Keratinocyte (primary cell): ENCODE measurements at regions not wholly inside any gene's neighbourhood (a gene's known extent, or its start where the extent isn't known, plus 50 kb on each side); places are given as distances from the start of the nearest gene placed in this dataset.

Experiments used
- DNase-seq: peaks from one replicate; pipeline ENCODE4 v3.0.0-alpha.2; 2011; ENCODE audit warnings: low read depth, missing footprints, low spot score
- FAIRE-seq: peaks from 2 replicates; lab custom pipeline; 2011; peaks lifted over from hg19 to GRCh38; lab: Jason Lieb, UNC
- H2AFZ ChIP-seq: 2 replicates; pipeline ENCODE4 v1.6.0; 2012; ENCODE audit warnings: low read length, control low read depth, inconsistent platforms; ENCODE audit not compliant: control insufficient read depth
- H3K27ac ChIP-seq: 2 replicates; pipeline ENCODE4 v1.5.1; 2011; ENCODE audit warnings: low read length; ENCODE audit not compliant: control insufficient read depth, insufficient read depth
- H3K27me3 ChIP-seq: 3 replicates; pipeline ENCODE4 v1.6.0; 2011; ENCODE audit warnings: low read length; ENCODE audit not compliant: control insufficient read depth, insufficient read depth; ENCODE audit errors: extremely low read depth
- H3K36me3 ChIP-seq, 2 experiments: 2 replicates in 1 of 2; 3 replicates in 1 of 2; pipeline ENCODE4 v1.5.1; 2011; ENCODE audit warnings: low read length in 2 of 2, mild to moderate bottlenecking in 1 of 2; ENCODE audit not compliant: control insufficient read depth in 2 of 2, insufficient read depth in 2 of 2; ENCODE audit errors: extremely low read depth in 1 of 2
- H3K4me1 ChIP-seq: 3 replicates; pipeline ENCODE4 v1.5.1; 2011; ENCODE audit warnings: low read length; ENCODE audit not compliant: control insufficient read depth, insufficient read depth; ENCODE audit errors: extremely low read depth
- H3K4me2 ChIP-seq: 3 replicates; pipeline ENCODE4 v1.6.0; 2011; ENCODE audit warnings: low read depth, low read length; ENCODE audit not compliant: control insufficient read depth, insufficient read depth; ENCODE audit errors: extremely low read depth
- H3K4me3 ChIP-seq, 3 experiments: fragments of 200-600 bp in 1 of 3; sonication (generic) in 1 of 3; 2 replicates in 2 of 3; 3 replicates in 1 of 3; pipeline ENCODE4 v1.5.1; 2011 to 2016; ENCODE audit warnings: low read length in 3 of 3, mild to moderate bottlenecking in 3 of 3, control low read depth in 2 of 3, inconsistent platforms in 1 of 3, low read depth in 1 of 3, mixed read lengths in 1 of 3, mixed run types in 1 of 3, moderate library complexity in 1 of 3; ENCODE audit not compliant: control insufficient read depth in 2 of 3, insufficient read depth in 2 of 3; ENCODE audit errors: extremely low read depth in 1 of 3
- H3K79me2 ChIP-seq: 2 replicates; pipeline ENCODE4 v1.6.0; 2012; ENCODE audit warnings: low read length; ENCODE audit not compliant: control insufficient read depth, insufficient read depth
- H3K9ac ChIP-seq: 3 replicates; pipeline ENCODE4 v1.6.0; 2011; ENCODE audit warnings: low read length; ENCODE audit not compliant: control insufficient read depth, insufficient read depth; ENCODE audit errors: extremely low read depth
- H3K9me1 ChIP-seq: 3 replicates; pipeline ENCODE4 v1.6.0; 2011; ENCODE audit warnings: low read length; ENCODE audit not compliant: control insufficient read depth, insufficient read depth; ENCODE audit errors: extremely low read depth
- H3K9me3 ChIP-seq: 2 replicates; pipeline ENCODE4 v1.5.1; 2012; ENCODE audit warnings: low read depth, low read length; ENCODE audit not compliant: control insufficient read depth
- H4K20me1 ChIP-seq: 3 replicates; pipeline ENCODE4 v1.6.0; 2011; ENCODE audit warnings: low read length; ENCODE audit not compliant: control insufficient read depth, insufficient read depth; ENCODE audit errors: extremely low read depth
- CTCF ChIP-seq, 3 experiments: IDR thresholded peaks in 1 of 3; conservative IDR thresholded peaks in 1 of 3; optimal IDR thresholded peaks in 1 of 3; 2 replicates in 2 of 3; 3 replicates in 1 of 3; pipeline versions ENCODE3 to v1.5.1; 2011; ENCODE audit warnings: low read length in 3 of 3, mild to moderate bottlenecking in 3 of 3, moderate library complexity in 2 of 3, control low read depth in 1 of 3, inconsistent platforms in 1 of 3; ENCODE audit not compliant: insufficient read depth in 2 of 3; ENCODE audit errors: extremely low read depth in 1 of 3
- EZH2 ChIP-seq: IDR thresholded peaks from one replicate; pipeline ENCODE4 v1.6.1; 2012; ENCODE audit warnings: inconsistent platforms, mild to moderate bottlenecking, low read length, moderate library complexity
- dilution Hi-C: fragments of 300-500 bp; cut with MboI; formaldehyde crosslinking; loops from one replicate; pipeline ENCODE4 v1.7.0; 2020; ENCODE audit warnings: low sequenced_read_pairs; ENCODE audit not compliant: extremely low pct_ligation_motif_present

GRCh38 chr7:38013246-38013645, 92.8 kb downstream of the EPDR1 start:
- dilution Hi-C loops, result no loop called here
- Histone ChIP-seq H3K27me3 (no peaks in the 10 kb centered on the region), H3K4me3 (no peak overlapping the region), H3K4me1 (no peaks in the 10 kb centered on the region), H3K9ac (no peak overlapping the region), H3K36me3 (no peaks in the 10 kb centered on the region), H4K20me1 (no peaks in the 10 kb centered on the region), H3K9me3 (no peaks in the 10 kb centered on the region), H3K27ac (no peak overlapping the region), H3K79me2 (no peaks in the 10 kb centered on the region), H3K4me2 (no peak overlapping the region), H3K9me1 (no peaks in the 10 kb centered on the region), H2AFZ (no peak overlapping the region)
- FAIRE-seq, result no peak
- DNase-seq, result no peak
- TF ChIP-seq EZH2 (no peak), CTCF (optimal IDR thresholded peaks at IDR 0.05 in 1 of 3, IDR thresholded peaks at IDR 0.05 in 1 of 3, conservative IDR thresholded peaks at IDR 0.05 in 1 of 3; ENCODE audit: extremely low read depth in 1 of 3, insufficient read depth in 2 of 3, low read length in 3 of 3) (no peak)

DNA sequence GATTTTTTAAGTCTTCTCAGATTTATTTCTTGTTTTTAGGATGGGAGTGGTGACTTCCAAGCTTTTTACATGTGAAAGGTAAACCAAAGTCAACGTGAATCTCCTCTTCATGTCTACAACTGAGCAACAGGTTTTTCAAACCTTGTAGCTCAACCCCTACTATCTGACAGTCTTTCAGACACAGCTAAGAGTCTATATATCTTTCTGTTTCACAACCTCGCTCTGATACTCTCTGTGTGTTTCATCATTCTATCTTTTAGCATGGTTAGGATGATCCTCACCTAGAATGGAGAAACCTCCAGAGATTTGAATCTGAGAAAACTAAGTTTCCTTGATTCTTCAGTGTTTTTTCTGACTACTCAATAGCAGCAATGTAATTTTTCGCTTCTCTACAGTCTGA, 96.1 kb downstream of the EPDR1 start:
- no peaks in the 10 kb centered on the region for H3K27me3 ChIP-seq
- H4K20me1 ChIP-seq, result no peaks in the 10 kb centered on the region
- TF ChIP-seq CTCF (optimal IDR thresholded peaks at IDR 0.05 in 1 of 3, IDR thresholded peaks at IDR 0.05 in 1 of 3, conservative IDR thresholded peaks at IDR 0.05 in 1 of 3; ENCODE audit: extremely low read depth in 1 of 3, insufficient read depth in 2 of 3, low read length in 3 of 3) (no peak), EZH2 (no peak)
- H3K4me2 ChIP-seq, result no peak overlapping the region
- dilution Hi-C loops, result no loop called here
- no peak overlapping the region for H3K9ac ChIP-seq
- no peak overlapping the region for H3K4me3 ChIP-seq
- no peak overlapping the region for H3K27ac ChIP-seq
- no peaks in the 10 kb centered on the region for H3K9me3 ChIP-seq
- no peaks in the 10 kb centered on the region for H3K36me3 ChIP-seq
- no peaks in the 10 kb centered on the region for H3K4me1 ChIP-seq
- no peaks in the 10 kb centered on the region for H3K79me2 ChIP-seq
- FAIRE-seq (no peak), DNase-seq (no peak)
- H3K9me1 ChIP-seq, result no peaks in the 10 kb centered on the region
- no peak overlapping the region for H2AFZ ChIP-seq
